GM12874 (cell line): ENCODE measurements at regions not wholly inside any gene's neighbourhood (a gene's known extent, or its start where the extent isn't known, plus 50 kb on each side); places are given as distances from the start of the nearest gene placed in this dataset.

ENCODE experiments used
- CTCF ChIP-seq: IDR thresholded peaks from 2 replicates; pipeline ENCODE4 v1.5.1; 2011; ENCODE audit warnings: low read depth, mild to moderate bottlenecking, control low read depth, low read length, moderate library complexity; ENCODE audit not compliant: insufficient read depth

DNA sequence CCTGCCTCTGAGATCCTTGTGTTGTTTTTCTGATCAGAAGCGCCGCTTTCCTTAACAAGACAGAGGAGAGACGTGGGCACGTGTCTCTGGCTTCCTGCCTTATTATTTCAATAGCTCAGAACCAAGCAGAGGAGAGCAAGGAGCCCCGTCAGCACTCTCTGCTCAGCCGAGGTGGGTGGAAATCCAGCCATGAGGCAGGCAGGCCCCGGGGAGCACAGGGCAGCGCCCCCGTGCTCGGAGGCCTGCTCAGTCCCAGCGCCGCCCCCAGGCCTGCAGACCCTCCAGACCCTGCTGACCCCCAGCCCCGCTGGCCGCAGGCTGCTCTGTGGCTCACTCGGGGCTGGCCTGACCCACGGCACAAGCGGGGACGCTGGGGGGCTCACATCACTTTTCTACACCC lies 162.8 kb downstream of the BRD1 start:
- TF ChIP-seq CTCF, result no peak

GRCh38 chr22:49664371-49664881 lies 163.2 kb downstream of the BRD1 start:
- no peak for TF ChIP-seq CTCF

DNA sequence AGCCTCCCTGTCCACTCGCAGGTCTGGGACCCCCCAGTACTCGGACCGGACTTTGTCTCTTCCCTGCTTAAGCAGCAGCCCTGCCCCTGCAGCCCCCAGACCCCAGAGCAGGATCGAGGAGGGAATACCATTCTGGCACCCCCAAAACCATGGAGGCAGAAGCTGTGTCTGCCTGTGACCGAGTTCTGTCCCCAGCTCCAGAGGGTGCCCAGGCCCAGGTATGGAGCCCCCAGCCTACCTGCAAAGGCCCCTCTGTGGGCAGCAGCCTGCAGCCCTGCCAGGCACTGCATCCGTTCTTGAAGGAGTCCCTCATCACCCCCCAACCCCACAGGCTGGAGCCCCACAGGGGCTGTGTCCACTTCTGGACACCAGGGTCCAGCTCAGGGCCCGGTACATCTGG lies 163.8 kb downstream of the BRD1 start:
- TF ChIP-seq CTCF, result no peak

DNA sequence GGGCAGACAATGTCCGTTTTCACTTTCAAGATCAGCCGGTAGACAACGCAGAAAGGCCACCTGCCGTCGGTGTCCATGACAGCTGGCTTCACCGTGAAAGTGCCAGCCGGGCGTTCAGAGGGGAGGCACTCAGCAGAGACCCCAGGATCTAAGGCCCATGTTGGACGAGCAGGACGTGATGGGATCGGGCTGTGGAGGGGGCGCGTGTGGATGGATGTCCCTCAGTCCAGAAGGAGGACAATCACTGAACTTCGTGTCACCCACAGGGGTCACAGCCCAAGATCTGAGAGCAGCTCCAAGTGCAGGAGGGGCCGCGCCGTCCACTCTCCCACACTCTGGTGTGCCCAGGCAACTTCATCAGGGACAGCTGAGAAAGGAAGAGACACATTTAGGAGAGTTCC lies 164.4 kb downstream of the BRD1 start:
- no peak for TF ChIP-seq CTCF

DNA sequence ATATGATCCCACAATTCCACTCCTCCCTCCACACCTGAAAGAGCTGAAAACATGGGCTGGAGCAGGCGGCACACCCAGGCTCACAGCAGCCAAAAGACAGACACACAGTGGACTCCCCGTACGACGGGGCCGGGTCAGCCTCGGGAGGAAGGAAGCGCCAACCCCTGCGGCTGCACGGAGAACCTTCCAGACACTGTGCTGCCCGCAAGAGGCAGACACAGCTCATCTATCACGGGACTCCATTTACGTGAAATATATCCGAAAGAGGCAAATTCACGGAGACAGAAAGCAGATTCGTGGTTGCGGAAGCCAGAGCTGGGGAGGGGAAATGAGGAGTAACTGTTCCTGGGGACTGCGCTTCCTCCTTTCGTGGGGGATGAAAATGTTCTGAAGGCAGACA lies 165.0 kb downstream of the BRD1 start:
- no peak for TF ChIP-seq CTCF

DNA sequence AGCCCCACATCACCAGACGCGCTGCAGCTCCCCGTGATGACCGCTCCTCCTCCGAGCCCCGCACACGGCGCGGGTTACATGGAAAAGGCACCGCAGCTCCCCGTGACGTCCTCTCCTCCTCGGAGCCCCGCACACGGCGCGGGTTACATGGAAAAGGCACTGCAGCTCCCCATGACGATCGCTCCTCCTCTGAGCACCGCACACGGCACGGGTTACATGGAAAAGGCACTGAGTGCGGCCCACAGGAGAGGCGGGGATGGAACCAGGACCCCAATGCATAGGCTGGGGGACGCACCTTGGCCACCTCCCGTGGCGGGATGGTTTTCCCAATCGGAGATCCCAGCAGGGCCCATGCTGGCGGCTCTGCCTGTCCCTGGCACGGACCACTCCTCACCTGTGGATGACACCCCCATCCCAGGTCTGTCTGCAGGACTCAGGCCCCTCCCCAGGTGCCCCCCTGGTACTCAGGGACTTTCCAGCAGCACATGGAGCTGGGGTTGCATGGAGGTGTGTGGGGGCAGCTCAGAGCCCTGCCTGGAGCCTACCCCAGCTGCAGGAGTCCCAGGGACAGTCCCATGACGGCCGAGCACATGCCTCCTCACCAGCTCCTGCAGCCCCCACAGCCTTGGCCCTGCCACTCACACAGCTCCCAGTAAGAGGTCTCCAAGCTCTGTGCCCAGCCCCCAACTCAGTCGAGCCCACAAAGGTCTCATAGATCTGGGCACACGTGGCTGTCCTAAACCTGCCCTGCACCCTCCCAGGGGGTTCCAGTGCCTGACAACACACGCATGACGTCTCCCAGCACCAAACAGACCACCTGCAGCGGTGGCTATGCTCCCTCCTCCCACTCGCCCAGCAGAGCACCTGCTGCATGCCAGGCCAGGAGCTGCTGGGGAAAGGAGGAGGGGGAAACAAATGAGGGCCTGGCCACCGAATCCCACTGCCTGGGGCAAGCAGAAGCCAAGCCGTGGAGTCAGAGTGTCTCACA lies 166.6 kb downstream of the BRD1 start:
- no peak for TF ChIP-seq CTCF

GRCh38 chr22:49660321-49660720 lies 167.4 kb downstream of the BRD1 start:
- TF ChIP-seq CTCF, result no peak
